ENCODE measurements at regions not wholly inside any gene's neighbourhood (a gene's known extent, or its start where the extent isn't known, plus 50 kb on each side); places are given as distances from the start of the nearest gene placed in this dataset.
"Not testable (repeated sequence)": the region's sequence is repeated elsewhere in the genome, so short reads cannot be mapped to it uniquely, and the experiment has no call there.

GRCh38 chr15:53891862-53892261 is 86.4 kb upstream of the UNC13C start:
- not testable (repeated sequence) for H2AK5ac ChIP-seq (ENCODE audit: low read length, severe bottlenecking); H3K79me1 ChIP-seq (replicated peaks; ENCODE audit: low read length, poor library complexity, severe bottlenecking); H3K4me2 ChIP-seq (ENCODE audit: low read length, poor library complexity, severe bottlenecking); H3K36me3 ChIP-seq (ENCODE audit: control insufficient read depth in 1 of 2, insufficient read depth in 2 of 2, low read depth in 1 of 2, low read length in 2 of 2); H3K14ac ChIP-seq (ENCODE audit: low read length in 2 of 2); H2BK5ac ChIP-seq (ENCODE audit: low read depth, low read length, poor library complexity, severe bottlenecking); H3K9me3 ChIP-seq (ENCODE audit: control insufficient read depth, low read length); H3K23ac ChIP-seq (ENCODE audit: low read length in 2 of 2); DNase-seq; H2BK12ac ChIP-seq (ENCODE audit: low read length in 2 of 2); H4K8ac ChIP-seq (ENCODE audit: low read length); H3K27me3 ChIP-seq (ENCODE audit: control insufficient read depth in 1 of 2, insufficient read depth in 1 of 2, low read length in 2 of 2); H2BK120ac ChIP-seq (ENCODE audit: low read depth, low read length); H2BK15ac ChIP-seq (ENCODE audit: low read depth, poor library complexity, severe bottlenecking); H4K91ac ChIP-seq (ENCODE audit: low read length); H2AFZ ChIP-seq (ENCODE audit: low read depth, low read length); H3K4me3 ChIP-seq (ENCODE audit: insufficient read depth in 1 of 2, low read depth in 1 of 2, low read length in 2 of 2); H3K27ac ChIP-seq (ENCODE audit: low read length, poor library complexity, severe bottlenecking); H3K4ac ChIP-seq (ENCODE audit: low read depth in 1 of 2, low read length in 2 of 2); H3K4me1 ChIP-seq (ENCODE audit: control insufficient read depth, insufficient read depth, low read depth, low read length); H3K18ac ChIP-seq (ENCODE audit: low read depth in 1 of 2, low read length in 2 of 2); H3K9ac ChIP-seq (ENCODE audit: low read length)
- 67% methylated on average over 3 of the region's 3 CpGs for WGBS

GRCh38 chr15:53884441-53884840 is 93.8 kb upstream of the UNC13C start:
- no peak overlapping the region for H4K91ac ChIP-seq (ENCODE audit: low read length)

GRCh38 chr15:53882311-53882710 is 95.9 kb upstream of the UNC13C start:
- no CpG with 5 or more reads among the region's 1 CpG for WGBS
- Histone ChIP-seq H2AFZ (ENCODE audit: low read depth, low read length) (no peak overlapping the region), H3K4me2 (ENCODE audit: low read length, poor library complexity, severe bottlenecking) (no peak overlapping the region), H2BK12ac (ENCODE audit: low read length in 2 of 2) (no peak overlapping the region), H3K4me3 (ENCODE audit: insufficient read depth in 1 of 2, low read depth in 1 of 2, low read length in 2 of 2) (no peak overlapping the region), H4K8ac (ENCODE audit: low read length) (no peak overlapping the region), H3K14ac (ENCODE audit: low read length in 2 of 2) (no peak overlapping the region), H2BK5ac (ENCODE audit: low read depth, low read length, poor library complexity, severe bottlenecking) (no peak overlapping the region), H3K79me1 (replicated peaks; ENCODE audit: low read length, poor library complexity, severe bottlenecking) (no peaks in the 10 kb centered on the region), H4K91ac (ENCODE audit: low read length) (no peak overlapping the region), H3K23ac (ENCODE audit: low read length in 2 of 2) (no peak overlapping the region), H3K18ac (ENCODE audit: low read depth in 1 of 2, low read length in 2 of 2) (no peak overlapping the region), H3K4me1 (ENCODE audit: control insufficient read depth, insufficient read depth, low read depth, low read length) (no peaks in the 10 kb centered on the region), H2BK15ac (ENCODE audit: low read depth, poor library complexity, severe bottlenecking) (no peak overlapping the region), H3K9me3 (ENCODE audit: control insufficient read depth, low read length) (no peaks in the 10 kb centered on the region), H3K36me3 (ENCODE audit: control insufficient read depth in 1 of 2, insufficient read depth in 2 of 2, low read depth in 1 of 2, low read length in 2 of 2) (no peaks in the 10 kb centered on the region), H3K27ac (ENCODE audit: low read length, poor library complexity, severe bottlenecking) (no peak overlapping the region), H3K9ac (ENCODE audit: low read length) (no peak overlapping the region), H2AK5ac (ENCODE audit: low read length, severe bottlenecking) (no peak overlapping the region), H3K4ac (ENCODE audit: low read depth in 1 of 2, low read length in 2 of 2) (no peak overlapping the region), H3K27me3 (ENCODE audit: control insufficient read depth in 1 of 2, insufficient read depth in 1 of 2, low read length in 2 of 2) (no peaks in the 10 kb centered on the region), H2BK120ac (ENCODE audit: low read depth, low read length) (no peak overlapping the region)
- no peak for DNase-seq

More at GRCh38 chr15:53884441-53884840, 93.8 kb upstream of the UNC13C start:
- Histone ChIP-seq H3K27me3 (ENCODE audit: control insufficient read depth in 1 of 2, insufficient read depth in 1 of 2, low read length in 2 of 2) (no peaks in the 10 kb centered on the region), H3K79me1 (replicated peaks; ENCODE audit: low read length, poor library complexity, severe bottlenecking) (no peaks in the 10 kb centered on the region), H3K36me3 (ENCODE audit: control insufficient read depth in 1 of 2, insufficient read depth in 2 of 2, low read depth in 1 of 2, low read length in 2 of 2) (no peaks in the 10 kb centered on the region), H3K9ac (ENCODE audit: low read length) (no peak overlapping the region), H3K4me2 (ENCODE audit: low read length, poor library complexity, severe bottlenecking) (no peak overlapping the region), H3K14ac (ENCODE audit: low read length in 2 of 2) (no peak overlapping the region), H3K4ac (ENCODE audit: low read depth in 1 of 2, low read length in 2 of 2) (no peak overlapping the region), H2AFZ (ENCODE audit: low read depth, low read length) (no peak overlapping the region), H2BK15ac (ENCODE audit: low read depth, poor library complexity, severe bottlenecking) (no peak overlapping the region), H2AK5ac (ENCODE audit: low read length, severe bottlenecking) (no peak overlapping the region), H3K18ac (ENCODE audit: low read depth in 1 of 2, low read length in 2 of 2) (no peak overlapping the region), H3K27ac (ENCODE audit: low read length, poor library complexity, severe bottlenecking) (no peak overlapping the region), H3K4me1 (ENCODE audit: control insufficient read depth, insufficient read depth, low read depth, low read length) (no peaks in the 10 kb centered on the region), H2BK5ac (ENCODE audit: low read depth, low read length, poor library complexity, severe bottlenecking) (no peak overlapping the region), H2BK120ac (ENCODE audit: low read depth, low read length) (no peak overlapping the region), H3K9me3 (ENCODE audit: control insufficient read depth, low read length) (no peaks in the 10 kb centered on the region), H2BK12ac (ENCODE audit: low read length in 2 of 2) (no peak overlapping the region), H3K23ac (ENCODE audit: low read length in 2 of 2) (no peak overlapping the region), H3K4me3 (ENCODE audit: insufficient read depth in 1 of 2, low read depth in 1 of 2, low read length in 2 of 2) (no peak overlapping the region), H4K8ac (ENCODE audit: low read length) (no peak overlapping the region)
- DNase-seq, result no peak
- whole genome bisulfite sequencing, result no CpG with 5 or more reads among the region's 2 CpGs

GRCh38 chr15:53880357-53880756 is 97.9 kb upstream of the UNC13C start:
- WGBS, result 49% methylated on average over 6 of the region's 8 CpGs

More at GRCh38 chr15:53880357-53880756, 97.9 kb upstream of the UNC13C start:
- H2BK120ac ChIP-seq (ENCODE audit: low read depth, low read length), result no peak overlapping the region
- no peaks in the 10 kb centered on the region for H3K79me1 ChIP-seq (replicated peaks; ENCODE audit: low read length, poor library complexity, severe bottlenecking)
- H3K4ac ChIP-seq (ENCODE audit: low read depth in 1 of 2, low read length in 2 of 2), result no peak overlapping the region
- no peak overlapping the region for H3K14ac ChIP-seq (ENCODE audit: low read length in 2 of 2)
- no peak overlapping the region for H3K4me3 ChIP-seq (ENCODE audit: insufficient read depth in 1 of 2, low read depth in 1 of 2, low read length in 2 of 2)
- H3K4me1 ChIP-seq (ENCODE audit: control insufficient read depth, insufficient read depth, low read depth, low read length), result no peaks in the 10 kb centered on the region
- no peaks in the 10 kb centered on the region for H3K27me3 ChIP-seq (ENCODE audit: control insufficient read depth in 1 of 2, insufficient read depth in 1 of 2, low read length in 2 of 2)
- H2BK5ac ChIP-seq (ENCODE audit: low read depth, low read length, poor library complexity, severe bottlenecking), result no peak overlapping the region
- DNase-seq, result no peak
- H3K4me2 ChIP-seq (ENCODE audit: low read length, poor library complexity, severe bottlenecking), result no peak overlapping the region
- H3K9ac ChIP-seq (ENCODE audit: low read length), result no peak overlapping the region
- no peaks in the 10 kb centered on the region for H3K36me3 ChIP-seq (ENCODE audit: control insufficient read depth in 1 of 2, insufficient read depth in 2 of 2, low read depth in 1 of 2, low read length in 2 of 2)
- H4K91ac ChIP-seq (ENCODE audit: low read length), result no peak overlapping the region
- H2BK15ac ChIP-seq (ENCODE audit: low read depth, poor library complexity, severe bottlenecking), result no peak overlapping the region
- H2BK12ac ChIP-seq (ENCODE audit: low read length in 2 of 2), result no peak overlapping the region
- H3K9me3 ChIP-seq (ENCODE audit: control insufficient read depth, low read length), result no peaks in the 10 kb centered on the region
- H3K23ac ChIP-seq (ENCODE audit: low read length in 2 of 2), result no peak overlapping the region
- H2AFZ ChIP-seq (ENCODE audit: low read depth, low read length), result no peak overlapping the region
- no peak overlapping the region for H4K8ac ChIP-seq (ENCODE audit: low read length)
- no peak overlapping the region for H3K27ac ChIP-seq (ENCODE audit: low read length, poor library complexity, severe bottlenecking)
- H2AK5ac ChIP-seq (ENCODE audit: low read length, severe bottlenecking), result no peak overlapping the region
- H3K18ac ChIP-seq (ENCODE audit: low read depth in 1 of 2, low read length in 2 of 2), result no peak overlapping the region

Data from mesenchymal stem cell (in vitro differentiated cells and primary cell).